ENCODE measurements at regions not wholly inside any gene's neighbourhood (a gene's known extent, or its start where the extent isn't known, plus 50 kb on each side); places are given as distances from the start of the nearest gene placed in this dataset.

GRCh38 chr12:41981013-41981412 is 163.7 kb downstream of the GXYLT1 start:
- no peak for DNase-seq

DNA sequence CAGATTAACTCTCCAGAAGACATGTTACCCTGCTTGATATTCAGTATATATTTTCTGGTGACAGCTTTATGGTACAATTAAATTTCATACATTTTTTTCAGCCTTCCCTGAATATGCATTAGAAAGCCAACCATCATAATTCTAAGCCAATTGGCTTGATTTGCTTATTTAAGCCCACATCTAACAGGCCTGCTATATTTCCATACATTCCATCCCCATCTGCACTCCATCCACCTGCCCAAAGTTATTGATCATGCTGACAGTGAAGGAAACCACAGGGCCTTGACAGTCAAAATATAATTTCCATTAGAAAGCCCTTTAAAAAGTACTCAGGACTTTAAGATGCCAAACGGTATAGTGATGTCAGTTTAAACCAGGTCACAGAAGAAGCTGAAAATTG is 164.3 kb downstream of the GXYLT1 start:
- DNase-seq = no peak

DNA sequence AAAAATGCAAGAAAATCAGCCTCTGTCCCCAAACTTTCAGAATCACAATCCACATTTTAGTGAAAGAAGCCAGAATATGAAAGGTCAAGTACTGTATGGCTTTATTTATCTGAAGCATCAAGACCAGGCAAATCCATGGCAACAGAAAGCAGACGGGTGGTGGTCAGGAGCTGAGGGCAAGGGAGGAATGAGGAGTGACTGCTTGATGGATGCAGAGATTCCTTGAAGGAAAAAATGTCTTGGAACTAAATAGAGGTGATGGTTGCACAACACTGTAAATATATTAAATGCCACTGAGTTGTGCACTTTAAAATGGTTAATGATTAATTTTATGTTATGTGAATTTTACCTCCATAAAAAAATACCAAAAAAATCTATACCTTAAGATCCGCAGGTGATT is 165.1 kb downstream of the GXYLT1 start:
- no peak for DNase-seq

DNA sequence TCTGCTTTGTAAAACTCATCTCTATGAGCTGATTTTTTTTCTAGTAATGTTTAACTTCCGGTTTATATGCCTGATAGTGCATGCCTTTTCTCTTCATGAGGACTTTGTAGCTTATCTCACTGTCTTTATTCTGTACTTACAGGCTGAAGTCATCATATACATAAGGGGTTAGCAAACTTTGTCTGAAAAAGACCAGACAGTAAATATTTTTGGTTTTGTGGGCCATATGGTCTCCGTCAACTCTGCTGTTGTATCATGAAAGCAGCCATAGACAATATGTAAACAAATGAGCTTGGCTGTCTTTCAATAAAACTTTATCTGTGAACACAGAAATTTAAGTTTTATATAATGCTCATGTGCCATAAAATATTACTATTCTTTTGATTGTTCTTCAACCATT is 172.1 kb downstream of the GXYLT1 start:
- DNase-seq = no peak

- DNase-seq = no peak
Observed at GRCh38 chr12:41972196-41972595, 172.5 kb downstream of the GXYLT1 start.

- DNase-seq = no peak
Observed at GRCh38 chr12:41970744-41971143, 173.9 kb downstream of the GXYLT1 start.

- DNase-seq = no peak
Observed at GRCh38 chr12:41968599-41968998, 176.1 kb downstream of the GXYLT1 start.

DNA sequence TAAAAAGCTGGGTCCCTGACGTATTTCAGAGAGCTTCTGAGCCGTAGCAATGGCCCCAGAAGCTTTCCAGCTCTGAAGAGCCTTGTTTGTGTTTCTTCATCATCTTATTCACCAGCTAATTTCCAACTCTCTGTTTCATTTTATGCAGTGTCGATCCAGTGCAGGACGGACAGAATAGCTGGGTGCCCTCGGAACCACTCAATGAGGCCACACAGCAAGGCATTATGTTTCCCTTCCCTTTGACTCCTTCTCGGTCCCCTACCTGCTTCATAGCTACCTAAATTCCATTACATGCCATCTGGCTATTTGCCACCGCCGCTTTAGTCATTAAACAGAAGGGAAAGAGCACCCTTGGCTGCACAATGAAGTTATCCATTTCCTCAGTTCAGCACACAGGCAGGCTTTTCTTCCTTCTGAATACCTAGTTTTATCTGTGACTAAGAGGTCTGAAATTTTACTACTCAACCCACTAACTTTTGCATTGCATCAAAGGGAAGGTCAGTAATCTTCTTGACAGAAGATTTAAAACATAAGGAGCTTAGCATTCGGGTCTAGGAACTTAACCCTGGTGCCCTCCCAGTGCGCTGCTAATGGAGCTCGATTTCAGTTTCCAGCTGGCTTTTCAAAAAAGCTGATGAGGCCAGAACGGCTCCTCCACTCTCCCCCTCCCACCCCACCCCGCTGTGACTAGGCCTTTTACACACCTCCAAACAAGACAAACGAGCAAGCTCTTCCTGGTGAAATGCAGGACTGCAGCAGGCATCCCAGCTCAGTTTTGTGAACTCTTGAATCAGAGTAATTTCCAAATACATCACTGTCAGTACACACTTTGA is 176.8 kb downstream of the GXYLT1 start:
- DNase-seq = no peak

DNA sequence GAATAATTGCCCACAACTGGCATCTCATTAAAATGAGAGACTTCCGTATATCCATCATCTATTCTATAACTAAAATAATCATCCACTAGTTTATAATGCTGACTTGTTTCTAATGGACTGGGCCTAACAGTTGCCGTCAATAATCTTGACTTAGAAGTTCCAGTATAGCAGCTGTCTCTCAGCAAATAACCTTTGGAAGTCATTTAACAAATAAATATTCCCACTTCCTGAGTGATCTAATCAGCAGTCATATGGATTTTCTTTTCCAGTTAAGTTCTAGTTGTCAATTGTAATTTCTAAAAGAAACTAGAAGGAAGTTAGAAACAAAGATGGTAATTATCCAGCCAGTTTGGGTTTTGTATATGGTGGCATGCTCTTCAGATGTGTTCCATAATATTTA is 177.8 kb downstream of the GXYLT1 start:
- DNase-seq = no peak

- DNase-seq = no peak
Observed at GRCh38 chr12:41966001-41966400, 178.7 kb downstream of the GXYLT1 start.

GRCh38 chr12:41963398-41963797 is 181.3 kb downstream of the GXYLT1 start:
- DNase-seq = no peak

DNA sequence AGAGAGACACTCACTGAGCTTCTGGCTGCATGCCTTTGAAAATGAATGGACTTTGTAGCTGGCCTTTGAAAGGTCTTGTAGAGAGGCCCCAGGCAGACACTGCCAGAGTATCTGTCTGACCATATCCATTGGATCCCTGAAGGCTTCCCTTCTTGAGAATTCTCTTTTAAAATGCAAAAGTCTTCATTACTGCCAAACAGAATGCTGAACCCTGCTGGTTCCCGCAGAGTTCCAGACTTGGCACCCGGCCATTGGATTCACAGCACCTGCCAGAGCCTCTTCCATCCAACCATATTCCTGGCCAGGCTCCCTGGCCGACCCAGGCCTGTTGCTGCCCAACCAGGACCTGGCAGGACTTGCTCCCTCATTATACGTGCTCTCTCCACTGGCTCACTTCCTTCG is 182.5 kb downstream of the GXYLT1 start:
- DNase-seq = no peak

- DNase-seq = no peak
Observed at GRCh38 chr12:41959271-41959670, 185.4 kb downstream of the GXYLT1 start.

DNA sequence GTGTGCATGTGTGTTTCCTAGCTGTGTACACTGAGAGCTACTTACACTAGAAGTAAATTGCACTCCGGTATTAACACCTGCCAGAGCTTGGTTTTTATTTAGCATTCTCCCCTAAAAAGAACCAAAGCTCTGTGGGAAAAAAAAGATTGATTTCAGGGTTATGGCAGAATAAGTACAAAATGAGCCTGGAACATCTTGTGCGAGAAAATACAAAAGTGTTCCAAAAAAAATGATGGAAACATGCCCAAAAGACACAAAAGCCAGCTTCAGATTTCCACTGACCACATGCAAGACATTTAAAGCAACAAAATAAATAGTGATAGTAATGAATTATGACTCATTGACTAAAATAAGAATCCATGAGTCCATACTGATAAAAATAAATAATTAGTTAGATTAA is 188.3 kb downstream of the GXYLT1 start:
- no peak for DNase-seq

GRCh38 chr12:41950455-41950854 is 194.2 kb downstream of the GXYLT1 start:
- DNase-seq = no peak

- DNase-seq = no peak
Observed at GRCh38 chr12:41946106-41946505, 198.6 kb downstream of the GXYLT1 start.

DNA sequence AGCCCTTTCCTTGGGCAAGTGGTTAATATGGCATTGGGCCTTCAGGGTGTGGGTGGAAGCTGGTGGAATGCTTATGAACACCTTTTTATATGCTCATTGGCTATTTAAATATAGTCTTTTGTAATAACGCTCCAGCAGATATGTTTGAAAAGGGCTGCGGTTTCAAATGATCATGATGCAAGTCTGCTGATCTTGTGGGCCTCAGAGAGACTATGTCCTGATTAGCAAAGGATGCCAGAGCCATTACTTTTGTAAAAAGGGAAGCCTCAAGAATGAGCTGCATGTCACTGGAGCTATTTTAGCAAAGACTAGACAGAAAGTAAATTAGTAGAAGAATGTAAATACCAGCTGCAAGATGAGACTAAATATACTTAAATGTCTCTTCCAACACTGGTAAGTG is 200.5 kb downstream of the GXYLT1 start:
- DNase-seq = no peak

- DNase-seq = no peak
Observed at GRCh38 chr12:41943671-41944070, 201.0 kb downstream of the GXYLT1 start.

DNA sequence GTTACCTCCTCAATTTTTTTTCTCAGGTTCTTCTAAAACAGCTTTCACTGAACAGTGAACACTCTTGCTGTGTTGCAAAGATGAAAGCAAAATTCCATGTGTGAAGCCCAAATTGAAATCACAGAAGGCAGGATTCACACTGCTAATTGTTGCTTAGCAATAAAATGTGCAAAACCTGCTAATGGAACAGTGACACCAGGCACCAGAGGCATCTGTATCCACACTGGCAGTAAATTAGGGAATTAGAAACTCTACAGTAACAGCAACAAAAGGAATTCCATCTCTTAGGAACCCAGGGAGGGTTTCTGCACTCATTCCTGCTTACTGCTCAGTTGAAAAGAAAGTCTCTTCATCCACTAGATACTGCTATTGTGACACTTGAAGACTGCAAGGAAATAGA is 202.3 kb downstream of the GXYLT1 start:
- no peak for DNase-seq

GRCh38 chr12:41941079-41941478 is 203.6 kb downstream of the GXYLT1 start:
- DNase-seq = no peak

- DNase-seq = no peak
Observed at GRCh38 chr12:41940571-41940970, 204.1 kb downstream of the GXYLT1 start.

DNA sequence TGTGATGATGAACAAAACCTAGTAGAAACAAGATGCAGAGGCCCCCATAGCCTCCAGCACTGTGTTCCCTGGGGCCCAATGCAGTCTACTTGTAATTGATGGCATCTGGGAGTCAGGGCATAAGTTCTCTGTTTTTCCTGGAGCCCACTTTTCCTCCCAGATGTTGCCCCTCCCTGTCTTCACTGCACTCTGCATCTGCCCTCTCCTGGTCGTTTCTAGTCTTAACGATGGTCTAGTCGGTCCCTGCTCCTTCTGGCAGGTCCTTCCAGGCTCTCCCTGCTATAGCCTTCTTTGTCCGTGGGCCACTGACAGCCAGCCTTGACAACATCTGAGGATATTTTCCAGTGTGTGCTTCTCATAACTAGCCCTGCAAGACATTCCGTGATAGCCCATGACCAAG is 208.3 kb downstream of the GXYLT1 start:
- DNase-seq = no peak

- no peak for DNase-seq
Observed at GRCh38 chr12:41935911-41936310, 208.8 kb downstream of the GXYLT1 start.

DNA sequence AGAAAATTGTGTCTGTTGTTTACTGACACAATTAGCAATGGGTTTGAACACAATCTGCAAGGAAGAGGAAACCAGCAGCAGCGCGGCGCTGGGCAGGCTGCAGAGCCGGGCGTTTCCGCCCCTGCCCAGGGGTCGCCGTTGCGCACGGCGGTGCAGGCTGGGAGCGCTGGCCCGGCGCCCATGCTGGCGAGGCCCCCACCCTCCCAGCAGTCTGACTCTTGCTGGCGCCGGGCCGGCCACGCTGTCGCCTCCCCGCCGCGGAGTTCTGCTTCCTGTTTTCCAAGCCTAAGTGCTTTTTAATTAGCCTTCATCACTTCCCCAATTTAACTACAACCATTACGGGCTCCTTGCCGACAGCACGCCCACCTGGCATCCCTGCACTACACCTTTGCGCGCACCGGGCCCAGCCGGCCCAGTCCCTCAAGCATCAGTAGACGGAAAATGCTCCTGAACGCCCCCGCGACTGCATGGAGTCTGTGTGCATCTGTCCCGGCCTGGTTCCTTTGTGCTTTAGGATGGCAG is 212.1 kb downstream of the GXYLT1 start:
- no peak for DNase-seq

DNA sequence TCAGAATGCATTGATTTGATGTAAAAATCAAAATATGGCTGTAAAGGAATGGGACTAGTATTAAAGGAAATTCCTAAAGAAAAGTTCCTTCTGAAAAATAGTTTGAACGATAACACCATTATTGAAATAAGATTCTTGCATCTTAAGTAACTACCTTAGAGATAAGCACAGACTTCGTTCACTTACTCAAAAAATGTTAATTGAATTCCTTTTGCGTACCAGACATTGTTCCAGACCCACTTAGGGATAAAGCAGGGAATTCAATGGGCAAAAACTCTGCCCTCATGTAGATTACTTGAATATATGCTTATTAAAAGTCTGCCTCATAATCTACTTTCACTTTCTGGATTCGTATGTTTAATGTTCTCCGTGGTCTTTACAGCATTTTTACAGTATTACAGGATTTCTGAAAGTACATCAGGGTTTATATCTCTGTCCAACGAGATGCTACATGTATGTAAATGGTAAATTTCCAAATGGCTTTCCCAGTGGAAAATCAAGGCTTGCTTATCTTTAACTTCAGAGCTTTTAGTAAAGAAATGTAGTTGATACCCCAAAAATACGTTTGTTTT is 213.7 kb downstream of the GXYLT1 start:
- DNase-seq = no peak
